A204.1 (cell line): ENCODE measurements at regions not wholly inside any gene's neighbourhood (a gene's known extent, or its start where the extent isn't known, plus 50 kb on each side); places are given as distances from the start of the nearest gene placed in this dataset.

Experiments
- FAIRE-seq: peaks from 2 replicates; lab custom pipeline; 2012; peaks lifted over from hg19 to GRCh38; lab: Jason Lieb, UNC

DNA sequence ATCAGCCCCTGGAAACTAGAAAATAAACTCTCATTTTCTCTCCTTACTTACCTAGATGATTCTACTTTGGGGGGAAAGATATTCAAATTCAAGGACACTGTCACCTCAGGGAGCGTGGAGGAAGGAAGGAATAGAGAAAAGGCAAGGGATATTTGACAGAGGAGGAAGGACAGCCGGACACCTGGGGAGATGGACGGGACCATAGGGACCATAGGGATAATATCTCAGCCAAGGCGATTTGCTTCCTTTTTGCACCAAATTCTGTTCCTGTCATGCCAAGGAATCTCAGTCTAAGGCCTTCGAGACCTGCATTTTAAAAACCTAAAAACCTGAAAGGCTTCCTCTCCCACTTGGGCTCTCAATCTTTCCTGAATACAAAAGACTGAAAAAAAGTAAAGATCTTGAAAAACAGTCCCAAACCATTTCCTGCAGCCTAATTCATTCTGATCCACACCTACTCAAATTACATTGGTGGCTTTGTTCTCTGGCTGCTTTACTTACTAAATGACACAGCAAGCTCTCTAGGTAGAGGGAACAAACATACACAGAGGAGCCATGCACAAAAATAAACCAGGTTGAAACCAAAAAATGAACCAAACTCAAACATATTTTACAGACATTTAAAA lies 73.9 kb upstream of the SLC24A5 start:
- no peak for FAIRE-seq

DNA sequence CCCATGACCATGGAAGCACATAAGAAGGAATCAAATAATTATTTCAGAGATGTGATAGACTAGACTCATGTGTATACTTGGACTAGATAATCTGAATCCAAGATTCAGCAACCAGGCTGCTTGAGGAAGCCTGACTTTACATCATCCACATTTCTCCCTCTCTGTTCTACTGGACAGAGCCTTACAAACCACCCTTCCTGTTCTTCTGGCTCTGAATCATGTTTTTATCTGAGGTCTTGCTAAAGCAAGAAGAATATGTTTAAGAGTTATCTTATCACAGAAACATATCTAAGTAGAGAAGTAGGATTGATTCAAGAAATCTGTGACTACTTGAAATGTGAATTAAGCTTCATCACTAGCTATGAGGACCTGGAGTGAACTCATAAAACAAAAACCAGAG lies 71.1 kb upstream of the SLC24A5 start:
- no peak for FAIRE-seq

DNA sequence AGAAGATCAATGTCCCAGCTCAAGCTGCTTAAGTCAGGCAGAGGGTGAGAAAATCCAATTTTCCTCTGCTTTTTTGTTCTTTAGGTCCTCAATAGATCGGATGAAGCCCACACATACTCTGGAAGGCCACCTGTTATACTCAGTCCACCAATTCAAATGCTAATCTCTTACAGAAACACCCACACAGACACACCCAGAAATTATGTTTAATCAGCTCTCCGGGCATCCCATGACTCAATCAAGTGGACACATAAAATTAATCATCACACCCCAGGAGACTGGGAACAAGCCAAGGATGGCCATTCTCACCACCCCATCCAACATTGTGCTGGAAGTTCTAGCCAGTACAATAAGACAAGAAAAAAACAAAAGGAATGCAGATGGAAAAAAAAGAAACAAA lies 67.8 kb upstream of the SLC24A5 start:
- no peak for FAIRE-seq

DNA sequence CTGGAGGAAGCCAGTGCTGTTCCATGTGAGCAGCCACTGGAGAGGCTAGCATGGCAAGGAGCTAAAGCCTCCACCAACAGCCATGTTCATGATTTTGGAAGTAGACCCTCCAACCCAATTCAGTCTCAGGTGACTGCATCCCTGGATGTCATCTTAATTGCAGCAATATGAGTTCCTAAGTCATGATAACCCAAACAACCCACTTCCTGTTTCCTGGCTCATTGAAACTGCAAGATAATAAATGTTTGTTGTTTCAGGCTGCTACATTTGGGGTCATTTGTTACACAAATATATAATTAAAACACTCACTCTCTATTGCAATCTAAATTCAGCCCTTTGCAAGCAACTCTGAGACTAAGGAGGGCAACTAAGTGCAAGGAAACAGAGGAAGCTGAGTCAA lies 62.4 kb upstream of the SLC24A5 start:
- no peak for FAIRE-seq

DNA sequence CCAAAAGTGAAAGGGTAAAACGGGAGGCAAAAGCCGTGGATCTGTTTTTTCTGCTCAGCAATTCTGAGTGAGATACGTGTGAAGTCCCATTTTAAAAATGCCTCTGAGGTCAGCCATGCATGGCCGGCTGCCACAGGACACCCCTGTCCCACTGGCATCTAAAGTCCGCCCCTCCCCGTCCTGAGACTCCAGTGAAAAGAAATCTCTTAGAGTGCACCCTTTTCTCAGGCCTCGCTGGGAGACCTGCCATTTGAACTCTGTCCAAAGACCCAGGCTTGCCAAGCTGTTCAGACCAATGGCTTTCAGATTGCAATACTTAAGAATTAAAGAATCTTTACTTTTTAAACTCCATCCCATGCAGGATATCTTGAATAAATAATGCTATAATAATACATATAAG lies 61.0 kb upstream of the SLC24A5 start:
- no peak for FAIRE-seq

DNA sequence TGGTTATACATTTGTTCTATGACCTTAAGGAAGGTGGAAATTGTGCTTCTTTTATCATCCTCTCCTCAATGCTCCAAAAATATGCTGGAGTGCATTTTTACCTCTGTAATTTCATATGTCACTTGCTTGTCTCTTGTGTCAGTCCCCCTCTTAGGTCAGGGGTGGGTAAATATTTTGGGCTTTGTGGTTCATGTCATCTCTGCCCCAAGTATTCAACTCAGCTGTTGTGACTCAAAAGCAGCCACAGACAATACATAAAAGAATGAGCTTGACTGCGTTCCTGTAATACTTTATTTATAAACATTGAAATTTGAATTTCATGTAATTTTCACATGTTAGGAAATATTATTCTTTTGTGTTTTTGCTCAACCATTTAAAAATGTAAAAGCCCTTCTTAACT lies 60.4 kb upstream of the SLC24A5 start:
- no peak for FAIRE-seq

DNA sequence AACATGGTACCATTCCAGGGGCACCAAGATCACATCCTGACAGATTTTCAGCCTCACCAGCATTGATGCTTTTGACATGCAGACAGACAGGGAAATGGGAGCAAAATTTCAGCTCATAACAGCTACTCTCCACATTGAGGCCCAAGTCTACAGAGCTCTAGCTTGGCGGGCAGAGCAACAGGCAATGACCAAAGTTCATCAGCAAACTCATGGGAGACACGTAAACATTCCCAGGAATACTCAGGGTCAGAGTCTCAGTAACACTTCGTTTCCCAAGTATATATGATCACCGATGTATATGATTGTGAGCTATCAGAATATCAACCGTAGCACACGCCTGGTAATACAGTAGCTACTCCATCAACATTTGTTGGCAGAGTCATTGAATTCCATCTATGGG lies 59.2 kb upstream of the SLC24A5 start:
- no peak for FAIRE-seq

DNA sequence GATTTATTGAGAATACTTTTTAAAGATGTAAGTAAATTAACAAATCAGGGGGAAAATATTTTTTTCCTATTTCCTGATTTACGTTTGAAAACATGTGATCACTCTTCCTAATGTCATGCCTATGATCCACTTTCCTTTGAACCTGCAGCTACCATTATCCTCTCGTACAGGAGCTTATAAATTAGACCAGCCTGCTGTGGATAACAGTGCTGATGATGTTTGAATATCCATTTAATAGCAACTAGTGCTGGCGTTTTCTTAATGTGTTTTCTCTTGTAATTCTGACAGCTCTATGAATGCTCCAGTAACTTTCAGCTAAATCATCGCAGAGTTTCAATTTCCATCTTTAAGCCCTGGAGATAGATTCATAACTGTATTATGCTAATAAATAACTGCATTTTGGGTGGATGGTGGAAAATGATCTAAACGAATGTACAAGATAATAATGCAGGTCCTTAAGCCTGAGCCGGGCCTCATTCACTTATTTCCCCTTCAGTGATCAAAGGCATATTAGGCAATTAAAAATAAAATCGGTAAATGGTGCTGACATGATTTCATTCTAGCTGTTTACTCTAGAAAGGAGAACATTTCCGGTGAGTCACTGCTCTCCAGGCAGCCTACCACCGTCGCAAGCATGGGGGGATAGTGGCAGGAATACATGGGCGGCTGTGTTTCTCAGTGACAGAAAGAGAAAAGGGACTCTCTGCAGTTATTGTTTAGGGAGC lies 58.5 kb upstream of the SLC24A5 start:
- FAIRE-seq: no peak

DNA sequence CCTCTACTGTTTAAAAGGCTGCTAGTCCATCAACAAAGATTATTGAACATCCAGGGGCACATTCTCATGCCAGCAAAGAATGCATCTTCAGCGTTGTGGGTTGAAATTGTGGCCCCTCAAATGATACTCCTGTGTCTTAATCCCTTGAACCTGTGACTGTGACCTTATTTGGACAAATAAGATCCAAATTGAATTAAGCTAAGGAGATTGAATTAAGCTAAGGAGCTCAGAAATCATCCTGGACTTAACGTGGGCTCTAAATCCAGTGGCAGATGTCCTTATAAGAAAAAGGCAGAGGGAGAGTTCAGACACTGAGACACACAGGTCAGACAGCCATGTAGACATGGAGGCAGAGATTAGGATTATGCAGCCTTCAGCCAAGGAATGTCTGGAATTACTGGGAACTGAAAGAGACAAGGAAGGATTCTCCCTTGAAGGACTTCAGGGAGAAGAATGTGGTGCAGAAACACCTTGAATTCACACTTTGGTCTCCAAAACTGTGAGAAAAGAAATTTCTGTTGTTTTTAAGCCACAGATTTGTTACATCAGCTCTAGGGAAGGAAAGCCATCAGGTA lies 57.3 kb upstream of the SLC24A5 start:
- FAIRE-seq: no peak

DNA sequence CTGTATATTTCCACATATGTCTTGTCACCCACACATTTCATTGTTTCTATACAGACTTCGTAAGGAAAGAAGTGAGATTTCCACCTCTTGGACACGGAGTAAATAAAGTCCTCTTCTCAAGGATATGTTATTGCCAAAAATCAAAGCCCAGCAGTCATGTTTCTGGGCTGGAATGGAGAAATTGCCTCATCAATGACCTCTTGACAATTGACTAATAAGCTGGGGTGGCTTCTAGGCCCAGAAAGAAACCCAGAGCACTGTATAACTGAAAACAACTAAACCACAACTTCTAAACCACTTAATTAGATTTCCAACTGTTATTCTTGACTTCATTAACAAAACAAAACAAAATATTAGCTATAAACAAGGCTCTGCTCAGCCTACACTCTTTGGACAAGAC lies 56.4 kb upstream of the SLC24A5 start:
- no peak for FAIRE-seq

DNA sequence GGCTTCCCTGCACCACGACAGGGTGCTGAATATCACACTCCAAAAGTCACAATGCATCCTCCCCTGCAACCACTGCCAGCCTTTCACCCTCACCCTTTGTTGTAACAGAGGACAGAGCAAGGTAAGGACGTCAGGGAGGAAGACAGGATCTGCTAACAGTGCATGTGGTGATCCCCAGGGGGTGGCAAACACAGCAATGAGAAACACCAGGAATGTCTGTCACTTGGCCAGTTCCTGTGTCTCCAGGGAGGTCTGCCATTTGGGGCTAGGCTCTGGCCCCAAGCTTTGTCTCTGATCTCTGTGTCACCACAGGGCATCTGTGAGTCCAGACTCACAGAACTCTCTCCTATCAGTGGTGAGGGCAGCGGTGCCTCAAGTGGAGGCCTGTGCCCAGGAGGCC lies 54.3 kb upstream of the SLC24A5 start:
- no peak for FAIRE-seq
